ENCODE measurements at regions not wholly inside any gene's neighbourhood (a gene's known extent, or its start where the extent isn't known, plus 50 kb on each side); places are given as distances from the start of the nearest gene placed in this dataset.

GRCh38 chr2:76323381-76323780, 612.7 kb upstream of the GCFC2 start:
- no peak for DNase-seq (ENCODE audit: low read depth)

GRCh38 chr2:76320716-76321115, 610.0 kb upstream of the GCFC2 start:
- no peak for DNase-seq (ENCODE audit: low read depth)

- no peak for DNase-seq (ENCODE audit: low read depth)
Observed at GRCh38 chr2:76318848-76319360, 608.2 kb upstream of the GCFC2 start.

- DNase-seq (ENCODE audit: low read depth) = no peak
Observed at GRCh38 chr2:76316691-76317090, 606.0 kb upstream of the GCFC2 start.

GRCh38 chr2:76314271-76315020, 603.7 kb upstream of the GCFC2 start:
- DNase-seq (ENCODE audit: low read depth) = no peak

GRCh38 chr2:76312236-76312635, 601.5 kb upstream of the GCFC2 start:
- DNase-seq (ENCODE audit: low read depth) = no peak

GRCh38 chr2:76311728-76312127, 601.0 kb upstream of the GCFC2 start:
- DNase-seq (ENCODE audit: low read depth) = no peak

- DNase-seq (ENCODE audit: low read depth) = no peak
Observed at GRCh38 chr2:76310894-76311633, 600.3 kb upstream of the GCFC2 start.

GRCh38 chr2:76307495-76307894, 596.8 kb upstream of the GCFC2 start:
- DNase-seq (ENCODE audit: low read depth) = no peak

- DNase-seq (ENCODE audit: low read depth) = no peak
Observed at GRCh38 chr2:76298041-76298440, 587.3 kb upstream of the GCFC2 start.

- DNase-seq (ENCODE audit: low read depth) = no peak
Observed at GRCh38 chr2:76296438-76296837, 585.7 kb upstream of the GCFC2 start.

- DNase-seq (ENCODE audit: low read depth) = no peak
Observed at GRCh38 chr2:76295762-76296161, 585.0 kb upstream of the GCFC2 start.

GRCh38 chr2:76288598-76288997, 577.9 kb upstream of the GCFC2 start:
- DNase-seq (ENCODE audit: low read depth) = no peak

- no peak for DNase-seq (ENCODE audit: low read depth)
Observed at GRCh38 chr2:76288146-76288545, 577.4 kb upstream of the GCFC2 start.

GRCh38 chr2:76283350-76283749, 572.6 kb upstream of the GCFC2 start:
- DNase-seq (ENCODE audit: low read depth) = no peak

GRCh38 chr2:76281156-76281841, 570.6 kb upstream of the GCFC2 start:
- no peak for DNase-seq (ENCODE audit: low read depth)

GRCh38 chr2:76280686-76281085, 570.0 kb upstream of the GCFC2 start:
- no peak for DNase-seq (ENCODE audit: low read depth)

GRCh38 chr2:76279142-76279541, 568.4 kb upstream of the GCFC2 start:
- DNase-seq (ENCODE audit: low read depth) = no peak

- DNase-seq (ENCODE audit: low read depth) = no peak
Observed at GRCh38 chr2:76275788-76276187, 565.1 kb upstream of the GCFC2 start.

GRCh38 chr2:76274676-76275075, 564.0 kb upstream of the GCFC2 start:
- DNase-seq (ENCODE audit: low read depth) = no peak

GRCh38 chr2:76274160-76274559, 563.4 kb upstream of the GCFC2 start:
- DNase-seq (ENCODE audit: low read depth) = no peak

GRCh38 chr2:76270096-76270710, 559.5 kb upstream of the GCFC2 start:
- no peak for DNase-seq (ENCODE audit: low read depth)
